ENCODE measurements at regions not wholly inside any gene's neighbourhood (a gene's known extent, or its start where the extent isn't known, plus 50 kb on each side); places are given as distances from the start of the nearest gene placed in this dataset.

- ATAC-seq (no peak), DNase-seq (no peak)
- ChIA-PET POLR2A (ENCODE audit: unreplicated experiment) (no interaction called here), CTCF (no interaction called here)
- Histone ChIP-seq H3K4me1 (ENCODE audit: insufficient read depth, low read length) (no peaks in the 10 kb centered on the region), H3K4me2 (ENCODE audit: low read length) (no peak overlapping the region), H3K27ac (ENCODE audit: low read length) (no peak overlapping the region), H3F3A (ENCODE audit: low read length, unreplicated experiment) (no peaks in the 10 kb centered on the region), H3K9ac (ENCODE audit: low read length) (no peak overlapping the region), H2AFZ (ENCODE audit: low read length) (no peak overlapping the region), H3K36me3 (ENCODE audit: low read depth, low read length) (peaks cover 4% of the 10 kb centered on the region; the same call in 1 of the 2 replicates), H4K20me1 (ENCODE audit: low read length) (no peaks in the 10 kb centered on the region), H3K9me2 (replicated peaks; ENCODE audit: low read length) (no peaks in the 10 kb centered on the region), H3K4me3 (ENCODE audit: low read length) (no peak overlapping the region), H3K9me3 (ENCODE audit: low read length) (no peaks in the 10 kb centered on the region; the same call in none of the 2 replicates), H3K79me2 (ENCODE audit: low read length) (no peaks in the 10 kb centered on the region), H3K27me3 (ENCODE audit: low read length) (no peaks in the 10 kb centered on the region)
- no TSS peak for BruUV-seq (replicated peaks)
- TF ChIP-seq EZH2phosphoT487 (IDR thresholded peaks at IDR 0.05; ENCODE audit: borderline replicate concordance, low read length) (no peak), EZH2 (IDR thresholded peaks at IDR 0.05; ENCODE audit: low read length, unreplicated experiment) (no peak), CTCF (conservative IDR thresholded peaks at IDR 0.05; ENCODE audit: low read depth, low read length) (no peak)
- intact Hi-C loops (cut with micrococcal nuclease): no loop called here
Observed at GRCh38 chr11:106234794-106235193, 157.3 kb downstream of the AASDHPPT start.

GRCh38 chr11:106236295-106236694 lies 158.8 kb downstream of the AASDHPPT start:
- Histone ChIP-seq H3K27ac (ENCODE audit: low read length) (no peak overlapping the region), H3K9me2 (replicated peaks; ENCODE audit: low read length) (no peaks in the 10 kb centered on the region), H3K36me3 (ENCODE audit: low read depth, low read length) (no peaks in the 10 kb centered on the region), H3K9ac (ENCODE audit: low read length) (no peak overlapping the region), H3K4me1 (ENCODE audit: insufficient read depth, low read length) (no peaks in the 10 kb centered on the region), H3K79me2 (ENCODE audit: low read length) (no peaks in the 10 kb centered on the region), H3K4me2 (ENCODE audit: low read length) (no peak overlapping the region), H4K20me1 (ENCODE audit: low read length) (no peaks in the 10 kb centered on the region), H3K27me3 (ENCODE audit: low read length) (no peaks in the 10 kb centered on the region), H3K4me3 (ENCODE audit: low read length) (no peak overlapping the region), H3K9me3 (ENCODE audit: low read length) (no peaks in the 10 kb centered on the region), H3F3A (ENCODE audit: low read length, unreplicated experiment) (no peaks in the 10 kb centered on the region), H2AFZ (ENCODE audit: low read length) (no peak overlapping the region)
- CTCF ChIA-PET: no interaction called here
- no TSS peak for BruUV-seq (replicated peaks)
- ATAC-seq: no peak
- intact Hi-C loops (cut with micrococcal nuclease): no loop called here
- no peak for DNase-seq
- no peak for TF ChIP-seq CTCF (conservative IDR thresholded peaks at IDR 0.05; ENCODE audit: low read depth, low read length)
- TF ChIP-seq EZH2 (IDR thresholded peaks at IDR 0.05; ENCODE audit: low read length, unreplicated experiment): no peak
- no peak for TF ChIP-seq EZH2phosphoT487 (IDR thresholded peaks at IDR 0.05; ENCODE audit: borderline replicate concordance, low read length)
- POLR2A ChIA-PET (ENCODE audit: unreplicated experiment): no interaction called here

GRCh38 chr11:106238704-106239360 lies 161.4 kb downstream of the AASDHPPT start:
- Histone ChIP-seq H3K9ac (ENCODE audit: low read length) (no peak overlapping the region), H3K27ac (ENCODE audit: low read length) (no peak overlapping the region), H3K27me3 (ENCODE audit: low read length) (no peaks in the 10 kb centered on the region), H3K36me3 (ENCODE audit: low read depth, low read length) (no peaks in the 10 kb centered on the region), H3K4me1 (ENCODE audit: insufficient read depth, low read length) (no peaks in the 10 kb centered on the region), H4K20me1 (ENCODE audit: low read length) (no peaks in the 10 kb centered on the region), H3K9me3 (ENCODE audit: low read length) (no peaks in the 10 kb centered on the region), H2AFZ (ENCODE audit: low read length) (no peak overlapping the region), H3F3A (ENCODE audit: low read length, unreplicated experiment) (no peaks in the 10 kb centered on the region), H3K4me2 (ENCODE audit: low read length) (no peak overlapping the region), H3K79me2 (ENCODE audit: low read length) (no peaks in the 10 kb centered on the region), H3K4me3 (ENCODE audit: low read length) (no peak overlapping the region), H3K9me2 (replicated peaks; ENCODE audit: low read length) (no peaks in the 10 kb centered on the region)
- CTCF ChIA-PET: no interaction called here
- DNase-seq: no peak
- intact Hi-C loops (cut with micrococcal nuclease): no loop called here
- TF ChIP-seq EZH2phosphoT487 (IDR thresholded peaks at IDR 0.05; ENCODE audit: borderline replicate concordance, low read length) (no peak), EZH2 (IDR thresholded peaks at IDR 0.05; ENCODE audit: low read length, unreplicated experiment) (no peak), CTCF (conservative IDR thresholded peaks at IDR 0.05; ENCODE audit: low read depth, low read length) (no peak)
- BruUV-seq (replicated peaks): no TSS peak
- ATAC-seq: no peak
- POLR2A ChIA-PET (ENCODE audit: unreplicated experiment): no interaction called here

Data from PC-3 (cell line).